B cell (primary cell): ENCODE measurements at regions not wholly inside any gene's neighbourhood (a gene's known extent, or its start where the extent isn't known, plus 50 kb on each side); places are given as distances from the start of the nearest gene placed in this dataset.

Source experiments
- ATAC-seq: fragments of 200-7000 bp; cut with Tn5 transposase; one replicate; pipeline ENCODE4 v1.10.0; 2021; ENCODE audit warnings: low read depth, mild to moderate bottlenecking, moderate number of reproducible peaks, moderate library complexity
- CTCF ChIA-PET: fragments of 350-600 bp; sonication (Branson Sonifier 250); formaldehyde crosslinking; loops from one replicate; lab custom pipeline; 2021; ENCODE audit warnings: antibody characterized with exemption, inconsistent platforms; lab: Charles Lee
- POLR2A ChIA-PET: fragments of 350-600 bp; sonication (Branson Sonifier 250); formaldehyde crosslinking; loops from one replicate; lab custom pipeline; 2021; ENCODE audit warnings: antibody characterized with exemption; lab: Charles Lee
- DNase-seq: peaks from one replicate; pipeline ENCODE4 v3.0.0; 2013
- H2AFZ ChIP-seq: 2 replicates; pipeline ENCODE4 v1.6.1; 2012; ENCODE audit warnings: mild to moderate bottlenecking, low read depth, low read length; ENCODE audit not compliant: insufficient read depth, poor library complexity, severe bottlenecking
- H3K27ac ChIP-seq, 2 donors: 1 replicate in 1 of 2; 2 replicates in 1 of 2; pipeline ENCODE4 v1.5.1; 2012 to 2013; ENCODE audit warnings: low read length in 2 of 2, mild to moderate bottlenecking in 2 of 2, moderate library complexity in 1 of 2
- H3K27me3 ChIP-seq, 4 experiments: fragments of 200-600 bp in 1 of 4; sonication (generic) in 1 of 4; replicated peaks in 1 of 4; 1 replicate in 2 of 4; 2 replicates in 2 of 4; pipeline versions ENCODE4 v1.6.1 to v1.7.0; 2013 to 2016; ENCODE audit warnings: low read length in 3 of 4, mild to moderate bottlenecking in 2 of 4, mixed read lengths in 1 of 4, moderate library complexity in 1 of 4; ENCODE audit not compliant: insufficient read depth in 4 of 4, control insufficient read depth in 3 of 4; ENCODE audit errors: control extremely low read depth in 1 of 4
- H3K36me3 ChIP-seq, 2 experiments: replicated peaks in 1 of 2; 1 replicate in 1 of 2; 2 replicates in 1 of 2; pipeline versions ENCODE4 v1.6.1 to v1.7.1; 2013; ENCODE audit warnings: low read length in 1 of 2; ENCODE audit not compliant: insufficient read depth in 2 of 2, control insufficient read depth in 1 of 2; ENCODE audit errors: control extremely low read depth in 1 of 2, extremely low read depth in 1 of 2
- H3K4me1 ChIP-seq, 2 donors: fragments of 200-600 bp in 1 of 2; sonication (generic) in 1 of 2; 1 replicate in 1 of 2; 2 replicates in 1 of 2; pipeline versions ENCODE4 v1.5.1 to v1.6.1; 2013 to 2017; ENCODE audit warnings: low read length in 2 of 2; ENCODE audit not compliant: control insufficient read depth in 2 of 2, insufficient read depth in 2 of 2
- H3K4me2 ChIP-seq: replicated peaks from 2 replicates; pipeline ENCODE3; 2012; ENCODE audit warnings: mild to moderate bottlenecking, low read depth, low read length; ENCODE audit not compliant: poor library complexity, severe bottlenecking
- H3K4me3 ChIP-seq, 5 experiments: fragments of 200-600 bp in 1 of 5; sonication (generic) in 1 of 5; 1 replicate in 3 of 5; 2 replicates in 2 of 5; pipeline versions ENCODE4 v1.5.1 to v1.7.0; 2011 to 2016; ENCODE audit warnings: low read length in 4 of 5, mild to moderate bottlenecking in 4 of 5, low read depth in 2 of 5, control low read depth in 1 of 5, moderate library complexity in 1 of 5; ENCODE audit not compliant: insufficient read depth in 1 of 5; ENCODE audit errors: control extremely low read depth in 1 of 5, extremely low read depth in 1 of 5
- H3K79me2 ChIP-seq: fragments of 200-600 bp; sonication (generic); one replicate; pipeline ENCODE4 v1.6.0; 2016; ENCODE audit warnings: low read length; ENCODE audit not compliant: control insufficient read depth, insufficient read depth
- H3K9ac ChIP-seq: fragments of 200-600 bp; sonication (generic); 2 replicates; pipeline ENCODE4 v1.6.1; 2017; ENCODE audit warnings: mild to moderate bottlenecking, low read length, moderate library complexity
- H3K9me3 ChIP-seq, 3 donors: one replicate each; pipeline versions ENCODE4 v1.6.1 to v1.7.1; 2013; ENCODE audit warnings: low read length in 2 of 3; ENCODE audit not compliant: control insufficient read depth in 2 of 3, insufficient read depth in 1 of 3; ENCODE audit errors: control extremely low read depth in 1 of 3
- H4K20me1 ChIP-seq: 2 replicates; pipeline ENCODE4 v1.6.0; 2012; ENCODE audit warnings: mild to moderate bottlenecking, low read length; ENCODE audit not compliant: insufficient read depth, control insufficient read depth, poor library complexity, severe bottlenecking
- H3K27ac Mint-ChIP-seq: one replicate; pipeline ENCODE4 v1.8.0; 2021; ENCODE audit warnings: mixed read lengths
- H3K27me3 Mint-ChIP-seq: one replicate; pipeline ENCODE4 v1.8.0; 2021; ENCODE audit warnings: mixed read lengths
- H3K4me1 Mint-ChIP-seq: one replicate; pipeline ENCODE4 v1.8.0; 2021; ENCODE audit warnings: mixed read lengths
- H3K4me3 Mint-ChIP-seq: one replicate; pipeline ENCODE4 v1.8.0; 2021; ENCODE audit warnings: mixed read lengths
- H3K9me3 Mint-ChIP-seq: one replicate; pipeline ENCODE4 v1.8.0; 2022; ENCODE audit warnings: mixed read lengths; ENCODE audit not compliant: insufficient read depth
- CTCF ChIP-seq: fragments of 200-600 bp; IDR thresholded peaks from one replicate; pipeline ENCODE4 v1.8.0; 2022; ENCODE audit warnings: antibody characterized with exemption, mild to moderate bottlenecking
- EZH2 ChIP-seq: IDR thresholded peaks from 2 replicates; pipeline ENCODE4 v1.6.1; 2012; ENCODE audit warnings: borderline replicate concordance, low read depth, mild to moderate bottlenecking, moderate library complexity, low read length; ENCODE audit not compliant: insufficient read depth, poor library complexity, severe bottlenecking
- WGBS: methylation state at CpG from one replicate; pipeline ENCODE4 v1.1.5; 2013; ENCODE audit warnings: missing lambda C conversion rate; ENCODE audit not compliant: insufficient coverage; 5-methylcytosine and 5-hydroxymethylcytosine counted together
- intact Hi-C: fragments of 100-400 bp; cut with micrococcal nuclease; formaldehyde crosslinking; loops from one replicate; pipeline ENCODE4 v1.10.0; 2022

GRCh38 chrX:39497702-39498265 lies 600.0 kb downstream of the BCOR start:
- POLR2A ChIA-PET, result no interaction called here
- H3K9me3 Mint-ChIP-seq, result no peaks in the 10 kb centered on the region

GRCh38 chrX:39499996-39500395 lies 597.8 kb downstream of the BCOR start:
- H3K9me3 ChIP-seq, result no peaks in the 10 kb centered on the region

More at GRCh38 chrX:39497702-39498265, 600.0 kb downstream of the BCOR start:
- ATAC-seq, result no peak
- Mint-ChIP-seq H3K4me1 (peaks cover 15% of the 10 kb centered on the region), H3K4me3 (no peak overlapping the region), H3K27ac (no peak overlapping the region), H3K27me3 (peaks cover 4% of the 10 kb centered on the region)
- CTCF ChIA-PET, result no interaction called here
- Histone ChIP-seq H4K20me1 (no peaks in the 10 kb centered on the region), H3K27me3 (no peaks in the 10 kb centered on the region), H3K36me3 (no peaks in the 10 kb centered on the region), H3K4me2 (no peak overlapping the region), H3K9me3 (no peaks in the 10 kb centered on the region), H3K4me1 (peaks cover 22 to 24% of the 10 kb centered on the region in 2 donors), H3K27ac (no peak overlapping the region), H3K9ac (no peak overlapping the region), H3K4me3 (no peak overlapping the region), H2AFZ (no peak overlapping the region), H3K79me2 (no peaks in the 10 kb centered on the region)
- DNase-seq, result no peak
- WGBS, result 100% methylated on average over 1 of the region's 7 CpGs
- intact Hi-C loops, result no loop called here
- no peak for TF ChIP-seq CTCF

More at GRCh38 chrX:39499996-39500395, 597.8 kb downstream of the BCOR start:
- Histone ChIP-seq H3K4me3 (no peak overlapping the region), H3K4me1 (peaks cover 0 to 2% of the 10 kb centered on the region in 2 donors), H3K27me3 (no peaks in the 10 kb centered on the region), H3K9ac (no peak overlapping the region), H2AFZ (no peak overlapping the region), H3K36me3 (no peaks in the 10 kb centered on the region), H3K4me2 (no peak overlapping the region), H3K79me2 (no peaks in the 10 kb centered on the region), H3K27ac (no peak overlapping the region), H4K20me1 (no peaks in the 10 kb centered on the region)
- POLR2A ChIA-PET, result no interaction called here
- no peak for DNase-seq
- H3K4me3 Mint-ChIP-seq, result no peak overlapping the region
- TF ChIP-seq EZH2 (no peak), CTCF (no peak)
- H3K27me3 Mint-ChIP-seq, result peaks cover 4% of the 10 kb centered on the region
- H3K4me1 Mint-ChIP-seq, result no peaks in the 10 kb centered on the region
- no peak for ATAC-seq
- CTCF ChIA-PET, result no interaction called here
- no peaks in the 10 kb centered on the region for H3K9me3 Mint-ChIP-seq
- H3K27ac Mint-ChIP-seq, result no peak overlapping the region
- intact Hi-C loops, result no loop called here
